GM23338 (cell line): ENCODE measurements at regions not wholly inside any gene's neighbourhood (a gene's known extent, or its start where the extent isn't known, plus 50 kb on each side); places are given as distances from the start of the nearest gene placed in this dataset.

ENCODE experiments used
- ATAC-seq: fragments of 200-7000 bp; cut with Tn5 transposase; 3 replicates; pipeline ENCODE4 v1.9.1; 2020
- DNase-seq: peaks from one replicate; pipeline ENCODE4 v3.0.0-alpha.2; 2015; ENCODE audit warnings: low spot score
- H2AFZ ChIP-seq: fragments of 200-600 bp; sonication (generic); 2 replicates; pipeline ENCODE4 v1.8.0; 2016; ENCODE audit warnings: antibody characterized with exemption, mild to moderate bottlenecking, moderate library complexity
- H3F3A ChIP-seq: fragments of 200-600 bp; sonication (generic); replicated peaks from 2 replicates; pipeline ENCODE4 v1.8.0; 2017; ENCODE audit warnings: antibody characterized with exemption, mixed run types, low read depth
- H3K27ac ChIP-seq: fragments of 200-600 bp; sonication (generic); 2 replicates; pipeline ENCODE4 v1.6.1; 2016; ENCODE audit warnings: low read depth
- H3K27me3 ChIP-seq: fragments of 200-600 bp; sonication (generic); 2 replicates; pipeline ENCODE4 v1.8.0; 2016; ENCODE audit warnings: mild to moderate bottlenecking, mixed run types, moderate library complexity; ENCODE audit not compliant: insufficient read depth
- H3K36me3 ChIP-seq: fragments of 200-600 bp; sonication (generic); 2 replicates; pipeline ENCODE4 v1.8.0; 2016; ENCODE audit warnings: mild to moderate bottlenecking; ENCODE audit not compliant: insufficient read depth
- H3K4me1 ChIP-seq: fragments of 200-600 bp; sonication (generic); 2 replicates; pipeline ENCODE4 v1.8.0; 2016; ENCODE audit warnings: mild to moderate bottlenecking, moderate library complexity; ENCODE audit not compliant: insufficient read depth
- H3K4me2 ChIP-seq: fragments of 200-600 bp; sonication (generic); 2 replicates; pipeline ENCODE4 v1.7.1; 2017; ENCODE audit warnings: mixed run types
- H3K4me3 ChIP-seq: fragments of 200-600 bp; sonication (generic); 2 replicates; pipeline ENCODE4 v1.6.1; 2016; ENCODE audit warnings: mixed run types
- H3K79me2 ChIP-seq: fragments of 200-600 bp; sonication (generic); replicated peaks from 2 replicates; pipeline ENCODE4 v1.8.0; 2017; ENCODE audit warnings: mild to moderate bottlenecking; ENCODE audit not compliant: insufficient read depth
- H3K9me2 ChIP-seq: fragments of 200-600 bp; sonication (generic); 2 replicates; pipeline ENCODE4 v1.8.0; 2017; ENCODE audit not compliant: insufficient read depth
- H4K20me1 ChIP-seq: fragments of 200-600 bp; sonication (generic); replicated peaks from 2 replicates; pipeline ENCODE4 v1.8.0; 2017; ENCODE audit warnings: mild to moderate bottlenecking; ENCODE audit not compliant: insufficient read depth
- H3K27ac Mint-ChIP-seq: 2 replicates; pipeline ENCODE4 v1.8.0; 2020; ENCODE audit warnings: inconsistent platforms, mild to moderate bottlenecking, moderate library complexity, mixed read lengths
- H3K27me3 Mint-ChIP-seq: 3 replicates; pipeline ENCODE4 v1.8.0; 2022; ENCODE audit warnings: low read depth, mild to moderate bottlenecking, moderate library complexity, mixed read lengths, inconsistent platforms; ENCODE audit not compliant: insufficient read depth, poor library complexity
- H3K36me3 Mint-ChIP-seq: 3 replicates; pipeline ENCODE4 v1.8.0; 2021; ENCODE audit warnings: low read depth, mild to moderate bottlenecking, inconsistent platforms, moderate library complexity, mixed read lengths
- H3K4me1 Mint-ChIP-seq: 3 replicates; pipeline ENCODE4 v1.8.0; 2020; ENCODE audit warnings: mild to moderate bottlenecking, inconsistent platforms, mixed read lengths
- H3K4me3 Mint-ChIP-seq: 3 replicates; pipeline ENCODE4 v1.8.0; 2021; ENCODE audit warnings: moderate library complexity, mild to moderate bottlenecking, inconsistent platforms, mixed read lengths
- H3K9me3 Mint-ChIP-seq: 3 replicates; pipeline ENCODE4 v1.8.0; 2020; ENCODE audit warnings: moderate library complexity, mild to moderate bottlenecking, inconsistent platforms, mixed read lengths
- CREB1 ChIP-seq: fragments of 250-450 bp; sonication (Bioruptor Pico); IDR thresholded peaks from 2 replicates; pipeline ENCODE4 v1.5.0; 2020; ENCODE audit warnings: low read depth, mild to moderate bottlenecking, moderate library complexity
- CTCF ChIP-seq, 2 experiments: fragments of 200-600 bp in 1 of 2; sonication (generic) in 1 of 2; conservative IDR thresholded peaks; 2 replicates each; pipeline versions ENCODE4 v1.5.1 to v1.6.1; 2016 to 2017; ENCODE audit warnings: antibody characterized with exemption in 2 of 2, low read depth in 2 of 2, mild to moderate bottlenecking in 2 of 2, moderate library complexity in 1 of 2
- EZH2 ChIP-seq: fragments of 200-600 bp; sonication (generic); IDR thresholded peaks from one replicate; pipeline ENCODE4 v1.8.0; 2017; ENCODE audit warnings: antibody characterized with exemption, mild to moderate bottlenecking, low read depth; ENCODE audit not compliant: unreplicated experiment
- EZH2phosphoT487 ChIP-seq: fragments of 200-600 bp; sonication (generic); IDR thresholded peaks from one replicate; pipeline ENCODE4 v1.8.1; 2018; ENCODE audit warnings: antibody characterized with exemption; ENCODE audit not compliant: unreplicated experiment
- JUNB ChIP-seq: IDR thresholded peaks from one replicate; pipeline ENCODE4 v1.6.1; 2016; ENCODE audit warnings: antibody characterized with exemption; ENCODE audit not compliant: unreplicated experiment
- NANOG ChIP-seq: IDR thresholded peaks from 2 replicates; pipeline ENCODE4 v1.6.1; 2016; ENCODE audit warnings: antibody characterized with exemption, borderline replicate concordance
- POLR2AphosphoS5 ChIP-seq: IDR thresholded peaks from 2 replicates; pipeline ENCODE4 v1.6.1; 2016; ENCODE audit warnings: antibody characterized with exemption, low read depth
- STAT1 ChIP-seq: IDR thresholded peaks from one replicate; pipeline ENCODE4 v1.6.1; 2016; ENCODE audit warnings: antibody characterized with exemption; ENCODE audit not compliant: unreplicated experiment
- ZNF114 ChIP-seq: fragments of 250-450 bp; sonication (Bioruptor Pico); IDR thresholded peaks from 2 replicates; pipeline ENCODE4 v1.5.0; 2020; ENCODE audit warnings: mild to moderate bottlenecking, moderate library complexity
- ZNF331 ChIP-seq: fragments of 250-450 bp; sonication (Bioruptor Pico); IDR thresholded peaks from 2 replicates; pipeline ENCODE4 v1.5.0; 2020; ENCODE audit warnings: low read depth, mild to moderate bottlenecking, moderate library complexity
- TF ChIP-seq, protein P1 (sequence below): IDR thresholded peaks from one replicate; pipeline ENCODE4 v1.6.1; 2018; ENCODE audit warnings: antibody characterized with exemption; ENCODE audit not compliant: unreplicated experiment
- TF ChIP-seq, protein P2 (sequence below): IDR thresholded peaks from 2 replicates; pipeline ENCODE4 v1.6.1; 2016; ENCODE audit warnings: antibody characterized with exemption
- TF ChIP-seq, protein P3 (sequence below): fragments of 250-450 bp; sonication (Bioruptor Pico); IDR thresholded peaks from 2 replicates; pipeline ENCODE4 v1.5.0; 2020; ENCODE audit warnings: mild to moderate bottlenecking, moderate library complexity

DNA sequence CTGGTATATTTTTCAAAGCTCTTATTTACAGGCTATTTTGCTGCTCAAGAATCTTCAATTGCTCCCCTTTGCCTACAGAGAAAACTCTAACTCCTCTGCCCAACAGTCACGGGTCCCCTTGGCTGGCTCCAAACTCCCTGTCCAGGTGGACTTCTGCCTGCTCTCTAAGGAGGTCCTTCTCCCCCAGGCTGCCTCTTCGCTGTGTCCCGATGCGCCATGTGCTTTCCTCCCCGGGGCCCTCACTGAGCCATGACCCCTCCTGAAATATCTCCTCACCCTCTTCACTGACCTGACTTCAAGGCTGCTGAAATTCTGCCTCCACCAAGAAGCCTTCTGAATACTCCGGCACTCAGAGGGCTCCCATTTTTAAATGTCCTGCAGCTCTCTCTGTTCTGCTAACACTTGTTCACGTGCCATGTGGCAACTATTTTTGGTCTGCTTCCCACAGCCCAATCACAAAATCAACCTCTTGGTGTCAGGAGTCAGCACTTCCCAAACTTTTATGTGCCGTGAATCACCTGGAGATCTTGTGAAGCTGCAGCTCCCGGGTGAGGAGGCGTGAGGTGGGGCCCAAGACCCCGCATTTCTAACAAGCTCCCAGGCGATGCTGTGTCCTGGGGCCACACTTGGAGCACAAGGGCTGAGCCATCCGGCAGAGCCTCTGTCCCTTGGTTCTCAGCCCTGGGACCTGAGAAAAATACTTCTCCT lies 85.7 kb upstream of the COL13A1 start:
- H3K36me3 ChIP-seq, result peaks cover 3% of the 10 kb centered on the region; the same call in 1 of the 2 replicates
- no peaks in the 10 kb centered on the region for H3K9me2 ChIP-seq
- H3K4me1 ChIP-seq, result no peaks in the 10 kb centered on the region
- no peak overlapping the region for H3K4me3 Mint-ChIP-seq
- peaks cover under 1% of the 10 kb centered on the region; the same call in 1 of the 3 replicates for H3K36me3 Mint-ChIP-seq
- peak overlapping the region; percentile 72 for H2AFZ ChIP-seq
- H3K79me2 ChIP-seq, result no peaks in the 10 kb centered on the region
- ATAC-seq (no peak), DNase-seq (no peak)
- H3K4me1 Mint-ChIP-seq, result no peaks in the 10 kb centered on the region; the same call in 2 of the 3 replicates
- no peaks in the 10 kb centered on the region for H3K27me3 ChIP-seq
- no peak overlapping the region for H3K27ac Mint-ChIP-seq
- H3K4me3 ChIP-seq, result no peak overlapping the region
- peaks cover 5% of the 10 kb centered on the region for H3K9me3 Mint-ChIP-seq
- H3K27me3 Mint-ChIP-seq, result peaks cover 2% of the 10 kb centered on the region
- H3K4me2 ChIP-seq, result no peak overlapping the region
- no peak overlapping the region for H3K27ac ChIP-seq
- no peak for TF ChIP-seq CTCF (conservative IDR thresholded peaks at IDR 0.05; ENCODE audit: low read depth in 2 of 2)
- TF ChIP-seq POLR2AphosphoS5, result no peak
- TF ChIP-seq, protein P1, sequence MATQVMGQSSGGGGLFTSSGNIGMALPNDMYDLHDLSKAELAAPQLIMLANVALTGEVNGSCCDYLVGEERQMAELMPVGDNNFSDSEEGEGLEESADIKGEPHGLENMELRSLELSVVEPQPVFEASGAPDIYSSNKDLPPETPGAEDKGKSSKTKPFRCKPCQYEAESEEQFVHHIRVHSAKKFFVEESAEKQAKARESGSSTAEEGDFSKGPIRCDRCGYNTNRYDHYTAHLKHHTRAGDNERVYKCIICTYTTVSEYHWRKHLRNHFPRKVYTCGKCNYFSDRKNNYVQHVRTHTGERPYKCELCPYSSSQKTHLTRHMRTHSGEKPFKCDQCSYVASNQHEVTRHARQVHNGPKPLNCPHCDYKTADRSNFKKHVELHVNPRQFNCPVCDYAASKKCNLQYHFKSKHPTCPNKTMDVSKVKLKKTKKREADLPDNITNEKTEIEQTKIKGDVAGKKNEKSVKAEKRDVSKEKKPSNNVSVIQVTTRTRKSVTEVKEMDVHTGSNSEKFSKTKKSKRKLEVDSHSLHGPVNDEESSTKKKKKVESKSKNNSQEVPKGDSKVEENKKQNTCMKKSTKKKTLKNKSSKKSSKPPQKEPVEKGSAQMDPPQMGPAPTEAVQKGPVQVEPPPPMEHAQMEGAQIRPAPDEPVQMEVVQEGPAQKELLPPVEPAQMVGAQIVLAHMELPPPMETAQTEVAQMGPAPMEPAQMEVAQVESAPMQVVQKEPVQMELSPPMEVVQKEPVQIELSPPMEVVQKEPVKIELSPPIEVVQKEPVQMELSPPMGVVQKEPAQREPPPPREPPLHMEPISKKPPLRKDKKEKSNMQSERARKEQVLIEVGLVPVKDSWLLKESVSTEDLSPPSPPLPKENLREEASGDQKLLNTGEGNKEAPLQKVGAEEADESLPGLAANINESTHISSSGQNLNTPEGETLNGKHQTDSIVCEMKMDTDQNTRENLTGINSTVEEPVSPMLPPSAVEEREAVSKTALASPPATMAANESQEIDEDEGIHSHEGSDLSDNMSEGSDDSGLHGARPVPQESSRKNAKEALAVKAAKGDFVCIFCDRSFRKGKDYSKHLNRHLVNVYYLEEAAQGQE, result no peak
- no peak for TF ChIP-seq EZH2phosphoT487
- TF ChIP-seq EZH2, result no peak
- no peak for TF ChIP-seq ZNF114 (CRISPR knock-in tag)
- no peak for TF ChIP-seq JUNB
- TF ChIP-seq CREB1 (CRISPR knock-in tag), result no peak
- TF ChIP-seq, protein P2, sequence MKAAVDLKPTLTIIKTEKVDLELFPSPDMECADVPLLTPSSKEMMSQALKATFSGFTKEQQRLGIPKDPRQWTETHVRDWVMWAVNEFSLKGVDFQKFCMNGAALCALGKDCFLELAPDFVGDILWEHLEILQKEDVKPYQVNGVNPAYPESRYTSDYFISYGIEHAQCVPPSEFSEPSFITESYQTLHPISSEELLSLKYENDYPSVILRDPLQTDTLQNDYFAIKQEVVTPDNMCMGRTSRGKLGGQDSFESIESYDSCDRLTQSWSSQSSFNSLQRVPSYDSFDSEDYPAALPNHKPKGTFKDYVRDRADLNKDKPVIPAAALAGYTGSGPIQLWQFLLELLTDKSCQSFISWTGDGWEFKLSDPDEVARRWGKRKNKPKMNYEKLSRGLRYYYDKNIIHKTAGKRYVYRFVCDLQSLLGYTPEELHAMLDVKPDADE, result no peak
- TF ChIP-seq, protein P3, sequence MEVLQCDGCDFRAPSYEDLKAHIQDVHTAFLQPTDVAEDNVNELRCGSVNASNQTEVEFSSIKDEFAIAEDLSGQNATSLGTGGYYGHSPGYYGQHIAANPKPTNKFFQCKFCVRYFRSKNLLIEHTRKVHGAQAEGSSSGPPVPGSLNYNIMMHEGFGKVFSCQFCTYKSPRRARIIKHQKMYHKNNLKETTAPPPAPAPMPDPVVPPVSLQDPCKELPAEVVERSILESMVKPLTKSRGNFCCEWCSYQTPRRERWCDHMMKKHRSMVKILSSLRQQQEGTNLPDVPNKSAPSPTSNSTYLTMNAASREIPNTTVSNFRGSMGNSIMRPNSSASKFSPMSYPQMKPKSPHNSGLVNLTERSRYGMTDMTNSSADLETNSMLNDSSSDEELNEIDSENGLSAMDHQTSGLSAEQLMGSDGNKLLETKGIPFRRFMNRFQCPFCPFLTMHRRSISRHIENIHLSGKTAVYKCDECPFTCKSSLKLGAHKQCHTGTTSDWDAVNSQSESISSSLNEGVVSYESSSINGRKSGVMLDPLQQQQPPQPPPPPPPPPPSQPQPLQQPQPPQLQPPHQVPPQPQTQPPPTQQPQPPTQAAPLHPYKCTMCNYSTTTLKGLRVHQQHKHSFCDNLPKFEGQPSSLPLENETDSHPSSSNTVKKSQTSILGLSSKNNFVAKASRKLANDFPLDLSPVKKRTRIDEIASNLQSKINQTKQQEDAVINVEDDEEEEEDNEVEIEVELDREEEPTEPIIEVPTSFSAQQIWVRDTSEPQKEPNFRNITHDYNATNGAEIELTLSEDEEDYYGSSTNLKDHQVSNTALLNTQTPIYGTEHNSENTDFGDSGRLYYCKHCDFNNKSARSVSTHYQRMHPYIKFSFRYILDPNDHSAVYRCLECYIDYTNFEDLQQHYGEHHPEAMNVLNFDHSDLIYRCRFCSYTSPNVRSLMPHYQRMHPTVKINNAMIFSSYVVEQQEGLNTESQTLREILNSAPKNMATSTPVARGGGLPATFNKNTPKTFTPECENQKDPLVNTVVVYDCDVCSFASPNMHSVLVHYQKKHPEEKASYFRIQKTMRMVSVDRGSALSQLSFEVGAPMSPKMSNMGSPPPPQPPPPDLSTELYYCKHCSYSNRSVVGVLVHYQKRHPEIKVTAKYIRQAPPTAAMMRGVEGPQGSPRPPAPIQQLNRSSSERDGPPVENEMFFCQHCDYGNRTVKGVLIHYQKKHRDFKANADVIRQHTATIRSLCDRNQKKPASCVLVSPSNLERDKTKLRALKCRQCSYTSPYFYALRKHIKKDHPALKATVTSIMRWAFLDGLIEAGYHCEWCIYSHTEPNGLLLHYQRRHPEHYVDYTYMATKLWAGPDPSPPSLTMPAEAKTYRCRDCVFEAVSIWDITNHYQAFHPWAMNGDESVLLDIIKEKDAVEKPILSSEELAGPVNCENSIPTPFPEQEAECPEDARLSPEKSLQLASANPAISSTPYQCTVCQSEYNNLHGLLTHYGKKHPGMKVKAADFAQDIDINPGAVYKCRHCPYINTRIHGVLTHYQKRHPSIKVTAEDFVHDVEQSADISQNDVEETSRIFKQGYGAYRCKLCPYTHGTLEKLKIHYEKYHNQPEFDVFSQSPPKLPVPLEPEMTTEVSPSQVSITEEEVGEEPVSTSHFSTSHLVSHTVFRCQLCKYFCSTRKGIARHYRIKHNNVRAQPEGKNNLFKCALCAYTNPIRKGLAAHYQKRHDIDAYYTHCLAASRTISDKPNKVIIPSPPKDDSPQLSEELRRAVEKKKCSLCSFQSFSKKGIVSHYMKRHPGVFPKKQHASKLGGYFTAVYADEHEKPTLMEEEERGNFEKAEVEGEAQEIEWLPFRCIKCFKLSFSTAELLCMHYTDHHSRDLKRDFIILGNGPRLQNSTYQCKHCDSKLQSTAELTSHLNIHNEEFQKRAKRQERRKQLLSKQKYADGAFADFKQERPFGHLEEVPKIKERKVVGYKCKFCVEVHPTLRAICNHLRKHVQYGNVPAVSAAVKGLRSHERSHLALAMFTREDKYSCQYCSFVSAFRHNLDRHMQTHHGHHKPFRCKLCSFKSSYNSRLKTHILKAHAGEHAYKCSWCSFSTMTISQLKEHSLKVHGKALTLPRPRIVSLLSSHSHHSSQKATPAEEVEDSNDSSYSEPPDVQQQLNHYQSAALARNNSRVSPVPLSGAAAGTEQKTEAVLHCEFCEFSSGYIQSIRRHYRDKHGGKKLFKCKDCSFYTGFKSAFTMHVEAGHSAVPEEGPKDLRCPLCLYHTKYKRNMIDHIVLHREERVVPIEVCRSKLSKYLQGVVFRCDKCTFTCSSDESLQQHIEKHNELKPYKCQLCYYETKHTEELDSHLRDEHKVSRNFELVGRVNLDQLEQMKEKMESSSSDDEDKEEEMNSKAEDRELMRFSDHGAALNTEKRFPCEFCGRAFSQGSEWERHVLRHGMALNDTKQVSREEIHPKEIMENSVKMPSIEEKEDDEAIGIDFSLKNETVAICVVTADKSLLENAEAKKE (CRISPR knock-in tag), result no peak
- TF ChIP-seq NANOG, result no peak
- no peak for TF ChIP-seq STAT1
- no peak for TF ChIP-seq ZNF331
- no peaks in the 10 kb centered on the region for H4K20me1 ChIP-seq
- H3F3A ChIP-seq, result no peaks in the 10 kb centered on the region
